Gastroesophageal sphincter (tissue), 4 donors: ENCODE measurements at regions not wholly inside any gene's neighbourhood (a gene's known extent, or its start where the extent isn't known, plus 50 kb on each side); places are given as distances from the start of the nearest gene placed in this dataset.

ENCODE experiments used
- ATAC-seq: fragments of 150-250 bp; one replicate; pipeline ENCODE4 v1.9.1; 2016; ENCODE audit warnings: mild to moderate bottlenecking, moderate library complexity
- H3K27ac ChIP-seq, 4 donors: fragments of 200-600 bp; sonication (generic) in 3 of 4; 1 replicate in 3 of 4; 2 replicates in 1 of 4; pipeline ENCODE4 v1.5.1; 2016 to 2019
- H3K27me3 ChIP-seq: fragments of 200-600 bp; sonication (generic); one replicate; pipeline ENCODE4 v1.5.1; 2019
- H3K36me3 ChIP-seq, 2 donors: fragments of 200-600 bp; sonication (generic); one replicate each; pipeline ENCODE4 v1.5.1; 2019; ENCODE audit warnings: control low read depth in 1 of 2
- H3K4me1 ChIP-seq, 3 donors: fragments of 200-600 bp; sonication (generic); 1 replicate in 2 of 3; 2 replicates in 1 of 3; pipeline ENCODE4 v1.5.1; 2016 to 2019; ENCODE audit warnings: control low read depth in 2 of 3
- H3K4me3 ChIP-seq, 2 donors: fragments of 200-600 bp; sonication (generic); one replicate each; pipeline ENCODE4 v1.5.1; 2019; ENCODE audit warnings: mild to moderate bottlenecking in 1 of 2, moderate library complexity in 1 of 2
- H3K9me3 ChIP-seq, 3 donors: fragments of 200-600 bp; sonication (generic); one replicate each; pipeline ENCODE4 v1.5.1; 2017 to 2019; ENCODE audit warnings: control low read depth in 2 of 3
- EP300 ChIP-seq: sonication (generic); formaldehyde crosslinking; IDR thresholded peaks from one replicate; pipeline ENCODE4 v1.6.1; 2017; ENCODE audit warnings: antibody characterized with exemption, mild to moderate bottlenecking
- POLR2A ChIP-seq, 2 donors: fragments of 450-650 bp; IDR thresholded peaks; one replicate each; pipeline ENCODE4 v1.6.1; 2017; ENCODE audit warnings: antibody characterized with exemption in 2 of 2, mild to moderate bottlenecking in 2 of 2, moderate library complexity in 1 of 2
- POLR2AphosphoS5 ChIP-seq: sonication (generic); formaldehyde crosslinking; IDR thresholded peaks from one replicate; pipeline ENCODE4 v1.6.1; 2017; ENCODE audit warnings: antibody characterized with exemption
- WGBS, 2 donors: methylation state at CpG; one replicate each; pipeline ENCODE4 v1.1.5; 2018; ENCODE audit warnings: low coverage in 1 of 2; 5-methylcytosine and 5-hydroxymethylcytosine counted together
- TF ChIP-seq, protein P1 (sequence below), 4 experiments: fragments of 200-600 bp in 2 of 4; fragments of 450-650 bp in 2 of 4; sonication (generic) in 1 of 4; IDR thresholded peaks; one replicate each; pipeline ENCODE4 v1.5.1; 2017 to 2019; ENCODE audit warnings: antibody characterized with exemption in 4 of 4, mild to moderate bottlenecking in 2 of 4, moderate library complexity in 2 of 4

- no peaks in the 10 kb centered on the region for H3K36me3 ChIP-seq
- no peak overlapping the region for H3K27ac ChIP-seq
- no peaks in the 10 kb centered on the region for H3K4me1 ChIP-seq
- H3K9me3 ChIP-seq = peaks cover 0 to 18% (median 0%) of the 10 kb centered on the region in 3 donors
- H3K27me3 ChIP-seq = no peaks in the 10 kb centered on the region
- no CpG with 5 or more reads among the region's 1 CpG for WGBS, 2 donors
- TF ChIP-seq POLR2A (IDR thresholded peaks at IDR 0.05) (no peak), POLR2AphosphoS5 (no peak), EP300 (no peak)
- TF ChIP-seq, protein P1, sequence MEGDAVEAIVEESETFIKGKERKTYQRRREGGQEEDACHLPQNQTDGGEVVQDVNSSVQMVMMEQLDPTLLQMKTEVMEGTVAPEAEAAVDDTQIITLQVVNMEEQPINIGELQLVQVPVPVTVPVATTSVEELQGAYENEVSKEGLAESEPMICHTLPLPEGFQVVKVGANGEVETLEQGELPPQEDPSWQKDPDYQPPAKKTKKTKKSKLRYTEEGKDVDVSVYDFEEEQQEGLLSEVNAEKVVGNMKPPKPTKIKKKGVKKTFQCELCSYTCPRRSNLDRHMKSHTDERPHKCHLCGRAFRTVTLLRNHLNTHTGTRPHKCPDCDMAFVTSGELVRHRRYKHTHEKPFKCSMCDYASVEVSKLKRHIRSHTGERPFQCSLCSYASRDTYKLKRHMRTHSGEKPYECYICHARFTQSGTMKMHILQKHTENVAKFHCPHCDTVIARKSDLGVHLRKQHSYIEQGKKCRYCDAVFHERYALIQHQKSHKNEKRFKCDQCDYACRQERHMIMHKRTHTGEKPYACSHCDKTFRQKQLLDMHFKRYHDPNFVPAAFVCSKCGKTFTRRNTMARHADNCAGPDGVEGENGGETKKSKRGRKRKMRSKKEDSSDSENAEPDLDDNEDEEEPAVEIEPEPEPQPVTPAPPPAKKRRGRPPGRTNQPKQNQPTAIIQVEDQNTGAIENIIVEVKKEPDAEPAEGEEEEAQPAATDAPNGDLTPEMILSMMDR (IDR thresholded peaks at IDR 0.05) = no peak
- ATAC-seq = no peak
- H3K4me3 ChIP-seq = no peak overlapping the region
Observed at GRCh38 chr3:20503394-20504082, 317.5 kb upstream of the SGO1 start.

DNA sequence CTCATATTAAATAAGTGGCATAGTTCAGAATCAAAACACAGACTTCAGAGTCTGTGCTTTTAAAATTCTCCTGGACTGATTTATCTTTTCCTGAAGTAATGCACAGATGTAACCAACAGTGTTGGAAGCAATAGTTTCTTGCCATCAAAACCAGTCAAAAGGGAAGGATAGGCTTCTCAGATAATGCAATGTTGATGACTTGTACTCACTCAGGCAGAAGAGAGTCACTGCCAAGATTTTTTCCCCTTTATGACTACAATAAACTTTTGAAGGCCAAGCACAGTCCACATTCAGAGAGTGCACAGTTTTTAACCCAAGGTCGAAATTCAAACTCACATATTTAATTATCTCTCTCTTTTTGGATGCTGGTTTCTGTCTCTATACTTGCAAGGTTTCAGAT lies 305.0 kb upstream of the SGO1 start:
- no peaks in the 10 kb centered on the region for H3K4me1 ChIP-seq
- H3K9me3 ChIP-seq = peaks cover 0 to 8% (median 0%) of the 10 kb centered on the region in 3 donors
- no peak overlapping the region for H3K27ac ChIP-seq
- no peaks in the 10 kb centered on the region for H3K27me3 ChIP-seq
- TF ChIP-seq EP300 (no peak), POLR2A (IDR thresholded peaks at IDR 0.05) (no peak), POLR2AphosphoS5 (no peak)
- TF ChIP-seq, protein P1 (IDR thresholded peaks at IDR 0.05) = no peak
- ATAC-seq = no peak
- WGBS, 2 donors = 69% methylated on average over 1 of the region's 1 CpG; no CpG with 5 or more reads in 1 of the 2 donors
- H3K36me3 ChIP-seq = no peaks in the 10 kb centered on the region
- no peak overlapping the region for H3K4me3 ChIP-seq

- peaks cover 0 to 19% (median 0%) of the 10 kb centered on the region in 3 donors for H3K9me3 ChIP-seq
- H3K36me3 ChIP-seq = no peaks in the 10 kb centered on the region
- no peak overlapping the region for H3K27ac ChIP-seq
- H3K4me1 ChIP-seq = no peaks in the 10 kb centered on the region
- WGBS, 2 donors = 67 to 88% methylated on average over 3 of the region's 3 CpGs
- no peaks in the 10 kb centered on the region for H3K27me3 ChIP-seq
- no peak for TF ChIP-seq POLR2A (IDR thresholded peaks at IDR 0.05)
- no peak overlapping the region for H3K4me3 ChIP-seq
- ATAC-seq = no peak
Observed at GRCh38 chr3:20488151-20488550, 302.1 kb upstream of the SGO1 start.

DNA sequence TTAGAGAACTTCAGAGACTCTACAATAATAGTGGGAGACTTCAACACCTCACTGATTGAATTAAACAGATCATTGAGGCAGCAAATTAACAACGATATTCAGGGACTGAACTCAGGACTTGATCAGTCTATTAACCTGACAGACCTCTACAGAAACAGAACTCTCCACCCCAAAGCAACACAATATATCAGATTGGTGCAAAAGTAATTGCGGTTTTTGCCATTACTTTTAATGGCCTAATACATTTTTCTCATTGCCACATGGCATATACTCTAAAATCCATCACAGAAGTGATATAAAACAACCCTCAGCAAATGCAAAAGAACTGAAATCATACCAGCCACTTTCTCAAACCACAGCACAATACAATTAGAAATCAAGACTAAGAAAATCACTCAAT lies 298.1 kb upstream of the SGO1 start:
- WGBS, 2 donors = 80 to 83% methylated on average over 1 to 2 of the region's 2 CpGs
- H3K27me3 ChIP-seq = no peaks in the 10 kb centered on the region
- H3K36me3 ChIP-seq = no peaks in the 10 kb centered on the region
- TF ChIP-seq POLR2AphosphoS5 (no peak), POLR2A (IDR thresholded peaks at IDR 0.05) (no peak), EP300 (no peak)
- TF ChIP-seq, protein P1 (IDR thresholded peaks at IDR 0.05) = no peak
- ATAC-seq = no peak
- no peak overlapping the region for H3K27ac ChIP-seq
- peaks cover 0 to 28% (median 0%) of the 10 kb centered on the region in 3 donors for H3K9me3 ChIP-seq
- no peak overlapping the region for H3K4me3 ChIP-seq
- H3K4me1 ChIP-seq = no peaks in the 10 kb centered on the region

- H3K4me1 ChIP-seq = no peaks in the 10 kb centered on the region
- H3K9me3 ChIP-seq = peaks cover 0 to 28% (median 0%) of the 10 kb centered on the region in 3 donors
- no peak overlapping the region for H3K27ac ChIP-seq
- no peak overlapping the region for H3K4me3 ChIP-seq
- 83 to 90% methylated on average over 1 to 2 of the region's 3 CpGs for WGBS, 2 donors
- TF ChIP-seq, protein P1 (IDR thresholded peaks at IDR 0.05) = no peak
- TF ChIP-seq POLR2A (IDR thresholded peaks at IDR 0.05) (no peak), POLR2AphosphoS5 (no peak), EP300 (no peak)
- ATAC-seq = no peak
- no peaks in the 10 kb centered on the region for H3K36me3 ChIP-seq
- no peaks in the 10 kb centered on the region for H3K27me3 ChIP-seq
Observed at GRCh38 chr3:20482350-20482749, 296.3 kb upstream of the SGO1 start.
